ENCODE measurements at regions not wholly inside any gene's neighbourhood (a gene's known extent, or its start where the extent isn't known, plus 50 kb on each side); places are given as distances from the start of the nearest gene placed in this dataset.

GRCh38 chr1:106749491-106749890 is 307.0 kb upstream of the PRMT6 start:
- H3K4me3 ChIP-seq (replicated peaks; ENCODE audit: low read depth, low read length): no peak overlapping the region
- DNase-seq (ENCODE audit: extremely low read depth, low read depth): no peak
- no peak for TF ChIP-seq CTCF (IDR thresholded peaks at IDR 0.05; ENCODE audit: low read depth, low read length, missing control alignments)

- no peak for DNase-seq (ENCODE audit: extremely low read depth, low read depth)
- no peak for TF ChIP-seq CTCF (IDR thresholded peaks at IDR 0.05; ENCODE audit: low read depth, low read length, missing control alignments)
- H3K4me3 ChIP-seq (replicated peaks; ENCODE audit: low read depth, low read length): no peak overlapping the region
These were observed 306.6 kb upstream of the PRMT6 start for GRCh38 chr1:106749906-106750305.

DNA sequence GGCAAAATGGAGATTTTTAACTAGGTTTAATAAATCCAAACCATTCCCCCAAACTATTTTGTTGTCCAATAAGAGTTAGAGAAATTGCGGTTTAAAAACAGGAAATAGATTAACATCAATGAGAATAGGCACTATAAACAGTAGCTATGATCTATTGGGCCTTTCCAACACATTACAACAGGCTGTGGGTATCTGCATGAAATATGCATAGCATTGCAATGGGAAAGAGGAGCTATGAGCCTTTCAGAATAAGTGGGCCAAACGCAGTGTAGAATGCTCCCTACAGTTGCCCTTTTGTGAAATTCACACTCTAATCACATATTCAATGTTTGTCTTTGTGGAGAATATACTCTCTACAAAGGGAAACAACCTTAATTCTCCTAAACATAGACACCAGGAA is 305.5 kb upstream of the PRMT6 start:
- no peak for TF ChIP-seq CTCF (IDR thresholded peaks at IDR 0.05; ENCODE audit: low read depth, low read length, missing control alignments)
- DNase-seq (ENCODE audit: extremely low read depth, low read depth): no peak
- H3K4me3 ChIP-seq (replicated peaks; ENCODE audit: low read depth, low read length): no peak overlapping the region

DNA sequence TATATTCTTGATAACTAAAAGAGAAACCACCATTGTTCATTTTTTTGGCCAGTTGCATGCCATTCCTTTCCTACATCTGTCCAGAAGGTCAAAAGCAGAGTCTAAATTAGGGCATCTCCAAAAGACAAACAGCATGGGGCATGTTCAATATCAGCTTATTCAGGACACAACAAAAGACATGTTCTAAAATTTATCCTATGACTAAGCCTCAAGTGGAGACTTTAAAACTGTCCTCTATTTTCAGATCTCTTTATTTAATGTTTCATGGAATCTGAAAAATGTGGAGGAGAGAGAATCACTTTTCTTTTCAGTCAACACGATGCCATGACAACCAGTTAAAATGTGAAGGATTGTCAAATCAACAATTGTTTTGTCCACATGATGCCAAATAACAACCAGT is 303.4 kb upstream of the PRMT6 start:
- no peak for DNase-seq (ENCODE audit: extremely low read depth, low read depth)
- TF ChIP-seq CTCF (IDR thresholded peaks at IDR 0.05; ENCODE audit: low read depth, low read length, missing control alignments): no peak
- no peak overlapping the region for H3K4me3 ChIP-seq (replicated peaks; ENCODE audit: low read depth, low read length)

DNA sequence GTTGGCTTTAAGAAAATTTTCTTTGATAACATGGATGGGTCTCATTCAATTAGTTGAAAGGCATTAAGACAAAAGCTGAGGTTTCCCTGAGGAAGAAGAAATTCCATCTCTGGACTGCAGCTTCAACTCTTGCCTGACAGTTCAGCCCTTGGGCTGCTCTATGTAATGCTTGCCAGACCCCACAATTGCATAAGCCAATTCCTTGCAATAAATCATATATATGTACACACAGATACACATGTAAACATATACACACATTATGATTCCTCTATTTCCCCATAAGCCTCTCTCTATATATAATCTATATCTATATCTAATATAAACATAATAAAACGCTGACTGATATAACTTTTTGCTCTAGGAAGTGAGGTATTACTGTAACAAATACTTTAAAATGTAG is 301.5 kb upstream of the PRMT6 start:
- no peak for DNase-seq (ENCODE audit: extremely low read depth, low read depth)
- TF ChIP-seq CTCF (IDR thresholded peaks at IDR 0.05; ENCODE audit: low read depth, low read length, missing control alignments): no peak
- H3K4me3 ChIP-seq (replicated peaks; ENCODE audit: low read depth, low read length): no peak overlapping the region

GRCh38 chr1:106755682-106756406 is 300.6 kb upstream of the PRMT6 start:
- TF ChIP-seq CTCF (IDR thresholded peaks at IDR 0.05; ENCODE audit: low read depth, low read length, missing control alignments): no peak
- no peak overlapping the region for H3K4me3 ChIP-seq (replicated peaks; ENCODE audit: low read depth, low read length)
- no peak for DNase-seq (ENCODE audit: extremely low read depth, low read depth)

DNA sequence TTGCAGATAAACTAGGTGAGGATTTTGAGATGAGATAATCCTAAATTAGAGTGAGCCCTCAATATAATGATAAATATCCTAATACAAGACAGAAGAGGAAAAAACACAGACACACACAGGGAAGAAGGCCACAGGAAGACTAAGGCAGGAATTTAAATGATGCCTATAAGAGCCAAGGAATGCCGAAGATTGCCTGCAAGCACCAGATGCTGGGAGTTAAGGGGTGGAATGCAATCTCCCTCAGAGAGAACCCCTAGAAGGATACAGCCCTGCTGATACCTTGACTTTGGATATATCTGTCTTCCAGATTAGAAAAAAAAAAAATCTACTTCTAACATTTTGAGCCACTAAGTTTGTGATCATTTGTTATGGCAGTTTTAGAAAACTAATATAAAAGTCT is 299.7 kb upstream of the PRMT6 start:
- no peak overlapping the region for H3K4me3 ChIP-seq (replicated peaks; ENCODE audit: low read depth, low read length)
- TF ChIP-seq CTCF (IDR thresholded peaks at IDR 0.05; ENCODE audit: low read depth, low read length, missing control alignments): no peak
- DNase-seq (ENCODE audit: extremely low read depth, low read depth): no peak
